ENCODE measurements at regions not wholly inside any gene's neighbourhood (a gene's known extent, or its start where the extent isn't known, plus 50 kb on each side); places are given as distances from the start of the nearest gene placed in this dataset.

DNA sequence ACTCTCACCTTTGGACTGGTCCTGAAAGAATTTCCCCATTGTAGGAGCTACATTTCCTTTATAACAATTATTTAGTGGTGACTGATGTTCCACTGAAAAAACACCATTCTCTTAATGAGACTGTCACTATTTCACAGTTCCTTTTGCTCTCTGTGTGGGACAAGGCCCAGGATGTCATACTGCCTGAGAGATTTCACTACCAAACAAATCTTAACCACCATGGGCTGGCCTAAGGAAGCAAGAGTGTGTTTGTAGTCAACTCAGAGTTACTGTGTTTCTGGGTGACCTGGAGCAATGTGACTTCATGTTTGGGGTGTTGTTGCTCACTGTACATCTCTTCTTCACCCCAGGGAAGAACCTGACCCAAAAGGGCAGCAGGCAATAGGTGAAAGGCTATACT, 50.1 kb upstream of the ZNF608 start:
- no peak overlapping the region for H3K4me3 ChIP-seq (ENCODE audit: low read depth, low read length)
- DNase-seq (ENCODE audit: low read depth), result no peak

- no peak overlapping the region for H3K4me3 ChIP-seq (ENCODE audit: low read depth, low read length)
- DNase-seq (ENCODE audit: low read depth), result no peak
These were observed 51.2 kb upstream of the ZNF608 start for GRCh38 chr5:124797665-124798087.

DNA sequence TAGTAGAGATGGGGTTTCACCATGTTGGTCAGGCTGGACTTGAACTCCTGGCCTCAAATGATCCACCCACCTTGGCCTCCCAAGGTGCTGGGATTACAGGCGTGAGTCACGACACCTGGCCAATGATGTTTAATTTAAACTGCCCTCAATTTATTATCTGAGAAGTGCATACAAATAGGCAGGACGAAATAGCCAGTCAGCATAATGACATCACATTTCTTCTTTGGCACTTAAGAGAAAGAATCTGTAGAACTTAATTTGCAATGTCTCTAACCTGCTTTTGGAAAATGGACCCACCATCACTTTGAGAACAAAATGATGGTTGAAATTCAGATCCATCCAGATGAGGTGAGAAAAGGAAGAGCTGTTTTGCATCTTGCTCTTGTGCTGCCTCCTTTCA, 52.5 kb upstream of the ZNF608 start:
- no peak overlapping the region for H3K4me3 ChIP-seq (ENCODE audit: low read depth, low read length)
- DNase-seq (ENCODE audit: low read depth), result no peak

- no peak overlapping the region for H3K4me3 ChIP-seq (ENCODE audit: low read depth, low read length)
- DNase-seq (ENCODE audit: low read depth), result no peak
These were observed 55.1 kb upstream of the ZNF608 start for GRCh38 chr5:124801551-124801950.

GRCh38 chr5:124803617-124804323, 57.3 kb upstream of the ZNF608 start:
- DNase-seq (ENCODE audit: low read depth), result no peak
- H3K4me3 ChIP-seq (ENCODE audit: low read depth, low read length), result no peak overlapping the region

GRCh38 chr5:124806026-124806372, 59.6 kb upstream of the ZNF608 start:
- no peak for DNase-seq (ENCODE audit: low read depth)
- no peak overlapping the region for H3K4me3 ChIP-seq (ENCODE audit: low read depth, low read length)

DNA sequence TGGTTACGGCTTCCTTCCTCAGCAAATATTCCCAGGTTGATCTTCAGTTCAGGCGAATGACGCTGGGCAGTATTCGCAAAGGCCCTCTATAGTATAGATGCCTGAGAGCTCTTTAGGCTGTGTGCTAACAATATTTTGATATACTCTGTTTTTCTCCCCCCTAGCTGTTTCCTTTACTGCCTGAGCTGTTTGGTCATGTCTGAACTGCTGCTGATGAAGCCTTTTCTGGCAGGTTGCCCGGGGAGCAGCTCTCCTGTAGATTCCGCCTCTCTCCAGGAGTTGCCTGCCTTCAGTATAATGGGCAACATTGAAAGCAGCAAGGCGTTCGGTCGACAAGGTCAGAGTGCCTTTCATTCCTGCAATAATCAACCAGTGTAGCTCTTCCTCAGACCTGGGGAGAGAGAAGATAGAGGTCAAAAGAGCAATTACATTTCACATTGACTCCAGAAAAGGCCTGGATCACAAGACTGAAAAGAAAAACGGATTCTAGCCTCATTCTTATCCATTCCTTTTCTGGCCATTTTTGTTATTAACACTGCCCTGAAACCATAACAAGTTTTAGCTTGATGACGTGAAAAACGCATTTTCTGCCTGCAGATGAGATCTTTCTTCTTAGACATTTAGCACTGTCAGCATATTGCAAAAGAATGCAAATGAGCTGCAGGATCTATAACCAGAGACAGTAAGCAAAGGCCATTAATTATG, 60.1 kb upstream of the ZNF608 start:
- H3K4me3 ChIP-seq (ENCODE audit: low read depth, low read length), result no peak overlapping the region
- DNase-seq (ENCODE audit: low read depth), result peak; percentile 80

DNA sequence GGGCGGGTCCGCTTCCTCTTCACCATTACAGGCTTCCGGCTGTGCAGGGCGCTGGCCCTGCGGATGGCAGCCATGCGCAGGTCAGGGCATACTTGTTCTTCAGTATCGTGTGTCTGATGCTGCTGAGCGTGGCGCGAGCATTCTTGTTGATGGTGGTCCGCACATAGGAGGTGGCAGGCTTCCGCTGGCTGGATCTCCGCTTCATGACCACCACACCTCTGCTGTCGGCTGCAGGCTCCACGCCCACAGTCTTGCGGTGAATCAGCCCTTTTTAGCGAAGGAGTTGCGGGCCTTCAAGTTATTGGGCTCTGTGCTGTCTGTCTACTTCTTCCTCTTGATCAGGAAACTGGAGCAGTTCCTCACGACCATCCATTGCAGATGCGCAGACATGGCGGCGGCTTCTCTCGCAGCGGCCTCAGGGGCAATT, 62.4 kb upstream of the ZNF608 start:
- H3K4me3 ChIP-seq (ENCODE audit: low read depth, low read length), result no peak overlapping the region
- no peak for DNase-seq (ENCODE audit: low read depth)

DNA sequence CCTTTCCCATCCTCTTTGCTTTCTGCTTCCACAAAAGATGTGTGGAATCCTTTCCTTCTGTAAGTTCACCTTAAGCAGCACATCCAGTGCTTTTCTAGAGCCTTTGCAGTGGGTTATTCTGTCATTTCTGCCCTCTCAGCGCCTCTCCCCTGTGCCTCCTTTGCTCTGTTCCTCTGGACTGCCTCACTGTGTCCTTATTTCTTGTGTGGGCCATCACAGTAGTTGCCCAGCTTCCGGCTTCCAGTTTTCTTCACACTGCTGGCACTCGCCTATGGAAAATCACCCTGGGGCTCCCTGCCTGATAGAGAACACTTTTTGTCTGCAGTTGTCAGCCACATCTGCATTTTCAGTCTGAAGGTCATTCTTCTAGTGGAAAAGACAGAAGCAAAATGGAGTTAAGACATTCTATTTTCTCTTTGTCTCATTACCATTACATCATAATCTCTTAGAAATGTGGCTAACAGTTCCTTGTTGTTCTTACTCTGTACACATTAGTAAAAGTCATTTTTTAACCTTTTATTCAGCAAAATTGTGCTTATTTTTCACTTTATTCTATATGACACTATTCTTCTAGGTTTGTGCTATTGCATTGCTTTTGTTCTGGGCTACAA, 64.1 kb upstream of the ZNF608 start:
- DNase-seq (ENCODE audit: low read depth), result no peak
- no peak overlapping the region for H3K4me3 ChIP-seq (ENCODE audit: low read depth, low read length)

- no peak overlapping the region for H3K4me3 ChIP-seq (ENCODE audit: low read depth, low read length)
- DNase-seq (ENCODE audit: low read depth), result no peak
These were observed 66.4 kb upstream of the ZNF608 start for GRCh38 chr5:124812771-124813358.

DNA sequence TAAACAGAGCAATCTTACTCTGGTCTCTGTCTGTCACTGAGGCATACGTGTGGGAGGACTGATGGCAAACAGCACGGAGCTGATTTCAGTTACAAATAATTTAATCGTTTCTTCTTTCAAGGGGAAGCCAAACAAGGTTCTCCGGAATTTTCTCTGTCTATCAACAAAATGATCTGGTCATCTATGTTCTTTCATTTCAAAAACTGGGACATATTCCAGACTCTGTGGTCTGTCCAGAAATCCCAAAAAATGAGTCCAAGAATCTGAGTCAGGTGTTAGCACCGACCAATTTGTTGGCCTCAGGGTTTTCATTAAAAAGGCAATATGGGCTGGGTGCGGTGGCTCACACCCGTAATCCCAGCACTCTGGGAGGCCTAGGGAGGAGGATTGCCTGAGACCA, 69.9 kb upstream of the ZNF608 start:
- H3K4me3 ChIP-seq (ENCODE audit: low read depth, low read length), result no peak overlapping the region
- DNase-seq (ENCODE audit: low read depth), result no peak

- no peak for DNase-seq (ENCODE audit: low read depth)
- H3K4me3 ChIP-seq (ENCODE audit: low read depth, low read length), result no peak overlapping the region
These were observed 72.8 kb upstream of the ZNF608 start for GRCh38 chr5:124819201-124819600.

DNA sequence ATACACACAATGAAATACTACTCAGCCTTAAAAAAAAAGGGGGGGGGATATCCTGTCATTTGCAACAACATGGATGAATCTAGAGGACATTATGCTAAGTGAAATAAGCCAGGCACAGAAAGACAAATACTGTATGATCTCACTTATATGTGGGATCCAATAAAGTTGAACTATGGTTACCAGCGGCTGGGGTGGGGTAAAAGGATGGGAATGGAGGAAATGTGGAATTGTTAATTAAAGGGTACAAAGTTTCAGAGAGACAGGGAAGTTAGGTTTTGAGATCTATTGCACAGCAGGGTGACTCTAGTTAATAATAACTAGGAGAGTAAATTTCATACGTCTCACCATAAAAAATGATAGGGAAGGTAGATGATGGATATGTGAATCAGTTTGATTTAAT, 76.2 kb upstream of the ZNF608 start:
- no peak for DNase-seq (ENCODE audit: low read depth)
- H3K4me3 ChIP-seq (ENCODE audit: low read depth, low read length), result no peak overlapping the region

GRCh38 chr5:124823380-124823779, 76.9 kb upstream of the ZNF608 start:
- no peak for DNase-seq (ENCODE audit: low read depth)
- H3K4me3 ChIP-seq (ENCODE audit: low read depth, low read length), result no peak overlapping the region

DNA sequence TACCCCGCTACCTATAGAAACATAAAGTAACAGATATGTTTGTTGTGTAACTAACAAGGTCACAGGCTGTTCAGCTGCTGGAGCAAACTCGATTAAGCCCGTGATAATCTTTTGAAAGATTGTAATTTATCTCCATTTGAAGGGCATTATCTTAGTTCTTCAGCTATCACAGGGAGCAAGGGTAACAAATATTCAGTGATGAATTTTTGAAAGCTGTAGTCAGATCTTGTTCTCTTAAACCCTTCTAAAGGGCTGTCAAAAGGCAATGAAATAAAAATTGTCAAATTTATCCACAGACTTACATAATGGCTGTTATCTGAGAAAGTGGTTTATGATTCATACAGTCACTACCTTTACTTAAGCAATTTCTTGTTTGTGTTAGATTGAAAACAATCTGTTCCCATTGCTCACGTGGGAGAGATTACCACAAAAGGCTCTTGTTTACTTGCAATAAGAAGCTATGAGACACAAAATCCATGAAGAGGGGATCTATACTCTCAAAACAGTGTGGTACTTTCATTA, 78.3 kb upstream of the ZNF608 start:
- H3K4me3 ChIP-seq (ENCODE audit: low read depth, low read length), result no peak overlapping the region
- peak; percentile 82 for DNase-seq (ENCODE audit: low read depth)

DNA sequence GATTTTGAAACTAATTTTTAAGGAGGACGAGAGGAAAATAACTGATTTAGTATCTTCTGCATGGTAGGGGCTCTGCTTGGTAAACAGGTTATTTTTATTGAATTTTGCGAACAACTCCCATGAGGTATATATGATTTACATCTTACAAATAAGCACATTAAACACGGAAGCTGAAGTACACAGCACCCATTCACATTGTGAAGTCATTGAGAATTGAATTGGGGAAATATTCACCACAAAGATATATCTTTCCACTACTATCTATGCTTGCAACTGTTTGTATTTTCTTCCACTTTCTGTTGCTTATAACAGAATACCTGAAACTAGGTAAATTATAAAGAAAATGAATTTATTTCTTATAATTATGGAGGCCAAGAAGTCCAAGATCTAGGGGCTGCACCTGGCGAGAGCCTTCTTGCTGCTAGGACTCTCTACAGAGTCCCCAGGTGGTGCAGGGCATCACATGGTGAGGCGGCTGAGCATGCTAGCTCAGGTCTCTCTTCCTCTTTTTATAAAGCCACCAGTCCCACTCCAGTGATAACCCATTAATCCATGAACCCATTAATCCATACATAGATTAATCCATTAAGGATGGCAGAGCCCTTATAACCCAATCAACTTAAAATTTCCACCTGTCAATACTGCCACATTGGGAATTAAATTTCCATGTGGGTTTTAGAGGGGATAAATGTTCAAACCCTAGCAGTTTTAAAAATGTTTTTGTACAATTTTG, 79.0 kb upstream of the ZNF608 start:
- H3K4me3 ChIP-seq (ENCODE audit: low read depth, low read length), result no peak overlapping the region
- DNase-seq (ENCODE audit: low read depth), result no peak

GRCh38 chr5:124825983-124826337, 79.5 kb upstream of the ZNF608 start:
- DNase-seq (ENCODE audit: low read depth), result no peak
- H3K4me3 ChIP-seq (ENCODE audit: low read depth, low read length), result no peak overlapping the region

- DNase-seq (ENCODE audit: low read depth), result no peak
- no peak overlapping the region for H3K4me3 ChIP-seq (ENCODE audit: low read depth, low read length)
These were observed 82.3 kb upstream of the ZNF608 start for GRCh38 chr5:124828731-124829234.

DNA sequence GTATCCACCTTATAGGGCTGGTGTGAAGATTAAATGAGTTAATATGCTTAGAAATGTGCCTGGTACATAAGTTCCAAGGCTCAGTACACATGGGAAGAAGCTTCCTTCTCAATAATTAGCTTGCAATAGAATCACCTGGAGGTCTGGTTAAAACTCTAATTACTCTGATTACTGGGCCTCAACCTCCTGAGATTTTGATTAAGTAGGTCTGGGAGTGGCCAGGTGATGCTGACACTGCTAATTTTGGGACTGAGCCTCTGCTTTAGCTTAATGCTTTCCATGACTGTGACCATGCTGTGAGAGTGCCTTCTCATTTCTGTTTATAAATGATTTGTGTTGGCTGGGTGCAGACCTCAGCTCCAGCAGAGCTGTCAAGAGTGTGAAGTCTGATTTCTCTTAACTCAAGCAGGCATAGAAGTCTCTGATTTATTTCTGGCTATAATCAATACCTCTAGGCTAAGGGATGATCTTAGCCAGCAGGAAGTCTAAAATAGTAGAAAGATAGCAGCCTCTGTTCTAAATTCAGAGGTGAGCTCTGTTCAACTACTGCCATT, 85.3 kb upstream of the ZNF608 start:
- DNase-seq (ENCODE audit: low read depth), result no peak
- no peak overlapping the region for H3K4me3 ChIP-seq (ENCODE audit: low read depth, low read length)

All from skeletal muscle cell (primary cell).